ENCODE measurements at regions not wholly inside any gene's neighbourhood (a gene's known extent, or its start where the extent isn't known, plus 50 kb on each side); places are given as distances from the start of the nearest gene placed in this dataset.

DNA sequence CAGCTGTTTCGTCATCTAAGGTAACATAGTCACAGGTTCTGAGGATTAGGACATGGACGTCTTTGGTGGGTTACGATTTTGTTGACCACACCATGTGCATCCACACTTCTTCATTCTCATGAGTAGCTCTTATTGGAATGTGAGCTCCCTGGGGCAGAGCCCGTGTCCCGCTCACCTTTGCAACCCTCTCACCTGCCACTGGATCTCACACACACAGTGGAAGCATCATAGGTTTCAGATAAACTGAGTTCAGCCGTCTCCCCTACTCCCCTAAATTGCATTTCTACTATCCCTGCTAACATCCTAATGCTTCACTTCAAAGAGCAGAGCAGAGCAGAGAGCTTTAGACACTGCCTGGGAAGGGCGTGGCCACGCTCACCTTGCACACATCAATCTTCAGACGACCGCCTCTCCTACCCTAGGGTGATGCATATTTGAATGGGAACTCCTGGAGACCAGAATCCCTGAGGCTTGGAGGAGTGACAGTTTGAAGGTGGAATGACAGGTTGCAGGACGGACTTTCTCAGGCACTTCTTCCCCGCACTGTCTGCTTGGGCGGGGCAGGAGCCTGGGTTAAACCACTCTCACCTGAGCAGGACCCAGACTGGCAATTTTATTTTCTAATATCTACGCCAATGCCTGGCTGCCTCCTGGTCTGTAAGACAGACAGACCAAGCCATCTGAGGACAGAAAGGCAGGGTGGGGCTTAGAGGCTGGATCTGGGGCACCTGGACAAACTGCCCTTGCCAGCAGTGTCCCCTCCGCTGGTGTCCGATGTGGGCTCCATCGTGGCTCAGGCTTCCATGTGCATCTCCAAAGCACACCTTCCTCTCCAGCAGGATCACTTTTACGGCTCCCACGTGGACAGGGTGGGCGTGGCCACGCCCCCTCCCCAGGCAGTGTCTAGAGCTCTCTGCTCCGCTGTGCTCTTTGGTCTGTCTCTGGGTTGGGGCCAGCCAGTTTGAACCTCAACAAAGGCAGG, 229.5 kb upstream of the COPS8 start:
- no peak for DNase-seq

DNA sequence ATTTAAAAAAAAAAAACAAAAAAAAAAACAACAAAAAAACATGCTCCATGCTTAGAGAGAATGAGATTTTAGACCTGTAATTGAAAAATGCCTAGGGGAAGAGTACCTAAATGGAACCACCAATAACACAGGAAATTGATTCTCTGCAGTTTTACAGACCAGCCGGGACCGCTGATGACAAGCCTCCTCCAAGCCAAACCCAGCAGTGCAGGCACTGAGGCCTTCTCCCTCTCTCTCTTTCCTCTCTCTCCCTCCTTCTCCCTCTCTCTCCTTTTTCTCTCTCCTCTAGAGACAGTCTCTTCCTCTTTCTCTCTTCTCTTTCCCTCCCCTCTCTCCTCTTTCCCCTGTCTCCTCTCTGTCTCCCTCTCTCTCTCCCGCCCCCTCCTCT, 228.8 kb upstream of the COPS8 start:
- DNase-seq: no peak

DNA sequence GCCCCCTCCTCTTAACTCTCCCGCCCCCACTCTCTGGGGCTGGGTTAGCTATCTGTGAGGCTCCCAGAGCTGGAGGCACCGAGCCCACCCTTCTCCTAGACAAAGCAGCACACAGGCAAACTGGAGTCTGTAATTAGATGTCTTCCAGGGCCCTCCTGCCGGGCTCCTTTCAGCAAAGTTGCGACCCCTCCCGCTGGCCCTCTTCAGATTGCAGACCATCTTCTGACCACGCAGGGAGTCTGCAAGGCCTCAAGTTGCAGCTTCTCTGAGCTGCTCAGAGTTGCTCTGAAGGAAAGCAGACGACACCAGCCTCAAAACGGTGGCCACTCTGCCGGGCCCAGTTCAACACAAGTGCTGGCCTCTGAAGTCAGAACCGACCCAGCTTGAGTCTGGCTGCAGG, 228.4 kb upstream of the COPS8 start:
- no peak for DNase-seq

DNA sequence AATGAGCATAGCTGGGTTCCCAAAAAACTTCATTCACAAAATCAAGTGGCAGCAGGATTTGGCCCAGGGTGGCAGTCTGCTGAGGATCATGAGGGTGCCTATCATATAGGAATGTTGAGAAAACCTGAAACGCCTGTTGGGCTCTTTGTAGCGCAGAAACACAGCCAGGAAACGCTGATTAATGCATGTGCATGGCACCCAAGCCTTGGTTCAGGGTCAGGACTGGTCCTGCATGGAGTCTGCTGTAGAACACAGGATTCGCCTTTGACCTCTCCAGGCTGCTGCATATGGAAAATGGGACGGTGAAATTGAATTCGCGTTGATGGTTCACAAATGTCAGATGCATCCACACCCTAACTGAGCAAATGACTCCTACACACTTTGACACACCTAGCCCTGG, 227.9 kb upstream of the COPS8 start:
- DNase-seq: no peak

DNA sequence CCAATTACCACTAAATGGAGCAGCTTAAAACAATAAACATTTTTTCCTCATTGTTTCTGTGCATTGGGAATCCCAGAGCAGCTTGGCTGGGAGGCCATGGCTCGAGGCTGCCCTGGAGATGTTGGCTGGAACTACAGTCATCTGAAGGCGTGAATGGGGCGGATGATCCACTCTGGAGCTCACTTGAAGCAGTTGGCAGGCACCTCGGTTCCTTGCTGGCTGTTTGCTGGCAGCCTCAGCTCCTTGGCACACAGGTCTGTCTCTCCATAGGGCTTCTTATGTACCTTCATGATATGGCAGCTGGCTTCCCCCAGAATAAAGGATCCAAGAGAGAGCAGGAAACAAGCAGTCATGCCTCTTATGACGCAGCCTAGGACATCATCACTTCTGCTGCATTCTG, 227.0 kb upstream of the COPS8 start:
- no peak for DNase-seq

DNA sequence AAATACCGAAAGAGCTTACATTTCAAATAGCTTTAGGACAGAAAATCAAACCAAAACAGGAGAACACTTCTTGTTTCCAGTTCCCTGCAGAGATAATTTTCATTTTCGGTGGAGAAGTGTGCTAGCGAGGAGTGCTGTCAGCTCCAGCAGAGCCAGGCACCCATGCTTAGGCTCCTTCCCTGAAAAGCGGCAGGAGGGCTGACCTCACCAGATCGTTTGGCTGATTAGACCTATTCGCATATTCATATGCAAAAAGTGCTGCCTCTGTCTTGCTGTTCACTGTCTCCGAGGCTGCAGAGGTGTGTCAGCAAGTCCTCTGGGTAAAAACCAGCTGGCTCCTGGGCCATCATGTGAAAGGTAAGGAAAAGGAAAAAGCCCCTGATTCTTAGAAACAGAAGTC, 225.8 kb upstream of the COPS8 start:
- no peak for DNase-seq

DNA sequence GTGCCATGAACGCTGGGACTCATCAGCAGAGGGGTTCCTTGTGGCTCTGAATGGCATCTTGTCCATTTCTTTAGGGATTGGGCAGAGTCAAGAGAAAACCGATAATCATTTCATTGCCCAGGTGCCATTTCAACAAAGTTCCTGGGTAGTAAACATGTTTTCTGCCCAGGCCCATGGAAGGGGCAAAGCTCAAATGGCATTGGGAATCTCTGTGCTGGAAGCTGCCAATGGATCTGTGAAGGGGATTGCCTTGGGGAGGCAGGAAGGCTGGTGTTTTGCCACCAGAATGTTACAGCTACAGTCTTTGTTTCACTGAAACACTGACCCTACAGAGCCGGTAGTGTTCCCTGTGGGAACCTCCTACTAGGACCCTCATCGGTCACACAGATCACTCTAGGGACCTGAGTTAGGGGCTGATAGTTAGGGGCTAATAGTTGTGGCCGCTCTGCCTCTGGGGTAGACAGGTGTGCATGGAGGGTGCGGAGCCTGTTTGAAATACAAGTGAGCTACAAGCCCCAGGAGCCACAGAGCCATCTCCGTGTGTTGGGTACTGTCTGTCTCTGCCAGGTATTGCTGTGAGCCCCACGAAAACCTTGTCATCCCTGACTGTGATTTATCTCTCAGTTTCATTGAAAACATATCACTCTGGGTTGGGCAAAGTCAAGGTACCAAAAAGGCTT, 224.4 kb upstream of the COPS8 start:
- DNase-seq: no peak

DNA sequence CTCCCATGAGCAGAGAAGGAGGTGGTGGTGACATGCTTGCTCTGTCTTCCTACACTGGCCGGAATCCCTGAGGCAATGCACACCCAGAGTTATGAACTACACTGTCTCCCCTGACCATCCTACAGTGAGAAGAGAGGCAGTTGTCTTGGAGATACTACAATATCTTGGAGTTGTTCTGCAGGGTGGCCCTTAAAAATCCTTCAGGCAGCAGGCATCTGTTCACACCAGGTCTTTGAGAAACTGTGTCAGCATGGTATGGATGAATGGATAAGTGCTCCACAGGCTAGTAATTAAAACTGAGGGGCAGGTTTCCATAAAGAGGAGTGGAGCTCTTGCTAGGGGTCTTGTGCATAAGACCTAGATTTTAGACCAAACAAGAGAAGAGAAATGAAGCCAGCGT, 223.7 kb upstream of the COPS8 start:
- no peak for DNase-seq

DNA sequence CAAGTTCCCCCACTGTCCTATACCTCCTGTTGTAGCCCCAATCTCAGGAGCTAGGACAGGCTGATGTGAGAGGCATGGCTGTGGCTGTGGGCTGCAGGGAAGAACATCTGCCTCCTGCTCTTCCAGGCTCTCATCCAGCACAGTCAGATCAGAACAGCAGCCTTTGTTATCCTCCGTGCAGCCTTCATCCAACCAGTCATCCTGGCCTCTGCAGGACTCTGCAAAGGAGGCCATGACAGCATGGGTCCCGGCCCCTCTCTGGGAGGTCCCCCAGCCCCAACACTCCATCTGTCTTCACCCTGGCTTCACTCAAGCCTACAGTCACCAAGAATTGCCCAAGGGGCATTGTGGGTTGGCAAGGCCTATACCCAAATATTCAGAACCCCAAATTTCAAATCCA, 223.2 kb upstream of the COPS8 start:
- no peak for DNase-seq

DNA sequence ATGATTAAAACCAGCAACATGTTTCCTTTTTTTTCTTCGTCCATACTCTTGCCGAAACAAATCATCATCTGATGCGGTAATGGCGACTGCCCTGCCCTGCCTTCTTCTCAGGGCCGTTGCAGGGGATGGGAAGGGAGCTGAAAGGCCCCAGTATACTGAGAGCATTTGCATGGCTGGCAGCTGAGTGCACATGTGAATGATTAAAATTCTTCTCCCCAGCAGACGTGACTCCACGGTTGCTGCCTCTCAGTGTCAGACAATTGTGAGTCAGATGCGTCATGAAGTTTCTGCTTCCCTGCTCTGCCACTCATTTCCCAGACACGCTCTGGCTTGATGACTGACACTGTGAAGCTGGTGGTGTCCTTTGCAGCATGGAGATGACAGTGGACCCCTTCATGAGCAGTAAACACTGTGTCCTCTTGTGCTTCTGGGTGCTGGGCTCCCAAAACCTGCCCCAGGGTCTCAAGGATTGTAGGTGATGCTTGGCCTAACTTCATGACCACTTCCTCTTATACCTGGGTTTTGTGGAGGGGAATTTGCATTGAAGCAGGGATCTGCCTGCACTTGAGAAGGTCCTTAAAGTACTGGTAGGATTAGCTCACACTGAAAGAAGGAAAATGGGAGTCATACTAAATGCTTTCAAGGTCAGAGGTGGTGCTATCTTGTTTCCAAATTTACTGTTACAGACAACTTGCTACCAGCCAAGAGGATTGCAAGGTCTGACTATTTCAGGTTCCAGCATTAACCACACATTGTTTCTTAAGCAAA, 222.5 kb upstream of the COPS8 start:
- peak; percentile 92 for DNase-seq

DNA sequence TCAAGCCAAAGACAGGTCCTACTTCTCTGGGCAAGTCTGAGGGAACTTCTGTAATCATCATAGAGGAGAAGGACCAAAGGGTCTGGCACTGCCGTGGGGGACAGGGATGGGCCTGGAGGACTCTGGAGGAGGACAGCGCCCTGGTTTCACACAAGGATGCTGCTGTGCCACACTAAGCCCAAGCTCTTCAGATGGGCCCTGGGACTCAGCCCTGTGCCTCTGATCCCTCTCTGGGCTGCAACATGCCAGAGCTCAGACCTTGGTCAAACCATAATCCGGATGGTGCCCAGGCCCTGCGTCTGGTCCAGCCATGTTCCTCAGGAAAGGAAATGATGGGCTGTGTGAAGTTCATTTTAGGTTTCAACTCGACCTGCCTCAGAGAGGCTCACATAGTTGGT, 222.0 kb upstream of the COPS8 start:
- DNase-seq: no peak

DNA sequence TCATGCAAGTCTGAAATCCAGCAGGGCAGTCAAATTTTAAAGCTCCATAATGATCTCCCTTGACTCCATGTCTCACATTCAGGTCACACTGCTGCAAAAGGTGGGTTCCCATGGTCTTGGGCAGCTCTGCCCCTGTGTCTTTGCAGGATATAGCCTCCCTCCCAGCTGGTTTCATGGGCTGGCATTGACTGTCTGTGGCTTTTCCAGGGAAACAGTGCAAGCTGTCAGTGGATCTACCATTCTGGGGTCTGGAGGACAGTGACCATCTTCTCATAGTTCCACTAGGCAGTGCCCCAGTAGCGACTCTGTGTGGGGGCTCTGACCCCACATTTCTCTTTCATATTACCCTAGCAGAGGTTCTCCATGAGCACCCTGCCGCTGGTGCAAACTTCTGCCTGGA, 220.6 kb upstream of the COPS8 start:
- DNase-seq: no peak

DNA sequence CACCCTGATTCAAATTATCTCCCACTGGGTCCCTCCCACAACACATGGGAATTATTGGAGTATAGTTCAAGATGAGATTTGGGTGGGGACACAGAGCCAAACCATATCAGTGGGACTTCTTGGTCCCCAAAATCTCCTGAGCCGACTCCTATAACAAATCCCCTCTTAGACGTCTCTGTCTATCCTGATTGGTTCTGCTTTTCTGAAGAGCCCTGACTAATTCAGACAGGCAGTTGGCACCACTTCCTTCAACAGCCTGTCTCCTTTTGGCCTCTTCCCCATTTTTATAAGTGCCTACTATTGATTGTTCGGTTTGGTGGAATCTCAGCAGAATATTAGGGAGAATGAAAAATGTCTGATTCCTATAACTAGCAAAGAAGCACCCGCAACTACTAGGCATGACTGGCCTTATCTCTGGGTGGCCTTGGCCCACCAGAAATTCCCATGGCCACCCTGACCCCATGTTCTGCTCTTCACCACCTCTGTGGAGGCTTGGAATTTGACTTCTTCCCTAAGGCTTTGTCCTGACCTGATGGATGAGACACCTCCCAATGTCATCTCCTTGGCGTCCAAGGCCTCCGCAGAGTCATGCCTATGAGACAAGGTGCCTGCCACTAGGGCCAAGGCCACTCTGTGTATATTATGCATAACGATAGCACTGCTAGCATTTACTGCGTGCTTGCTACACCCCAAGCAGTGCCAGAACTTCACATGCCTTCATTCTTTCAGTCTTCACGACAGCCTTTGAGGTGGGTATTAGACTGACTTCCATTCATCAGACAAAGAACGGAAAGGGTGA, 218.9 kb upstream of the COPS8 start:
- DNase-seq: no peak

DNA sequence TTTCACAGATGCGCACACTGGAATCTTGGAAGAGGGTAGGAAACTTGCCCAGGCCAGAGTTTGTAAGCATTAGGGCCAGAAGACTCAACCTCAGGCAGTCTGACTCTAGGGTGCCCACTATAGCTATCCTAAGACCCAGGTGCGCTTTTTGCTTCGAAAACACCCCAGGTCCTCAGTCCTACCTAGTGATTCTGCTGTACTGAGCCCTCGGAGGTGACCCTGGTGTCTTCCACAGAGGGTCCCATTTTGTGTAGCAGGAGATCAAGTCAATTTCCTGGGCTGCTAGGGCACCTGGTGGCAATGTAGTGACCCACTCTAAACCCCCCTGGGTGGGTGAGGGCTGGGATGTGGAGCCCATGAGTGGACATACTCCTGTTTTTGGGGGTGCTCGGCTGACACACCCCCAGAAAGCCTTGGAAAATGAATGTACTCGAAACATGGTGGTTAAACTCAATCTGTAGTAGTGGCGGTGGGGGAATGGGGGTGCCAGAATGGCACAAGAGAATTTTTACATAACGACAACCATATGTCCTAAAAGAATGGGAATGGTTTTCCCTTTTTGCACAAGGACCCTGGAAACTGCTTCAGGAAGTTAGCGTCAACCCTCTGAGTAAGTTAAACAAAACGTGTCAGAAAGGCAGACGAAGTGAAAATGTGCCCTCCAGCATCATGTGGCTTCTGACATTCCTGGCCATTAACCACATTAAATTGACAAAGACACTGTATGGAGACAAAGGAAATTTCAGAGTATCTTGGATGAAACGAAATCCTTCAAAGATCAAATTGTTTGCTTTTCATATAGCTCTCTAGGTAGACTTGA, 218.0 kb upstream of the COPS8 start:
- DNase-seq: peak; percentile 56

DNA sequence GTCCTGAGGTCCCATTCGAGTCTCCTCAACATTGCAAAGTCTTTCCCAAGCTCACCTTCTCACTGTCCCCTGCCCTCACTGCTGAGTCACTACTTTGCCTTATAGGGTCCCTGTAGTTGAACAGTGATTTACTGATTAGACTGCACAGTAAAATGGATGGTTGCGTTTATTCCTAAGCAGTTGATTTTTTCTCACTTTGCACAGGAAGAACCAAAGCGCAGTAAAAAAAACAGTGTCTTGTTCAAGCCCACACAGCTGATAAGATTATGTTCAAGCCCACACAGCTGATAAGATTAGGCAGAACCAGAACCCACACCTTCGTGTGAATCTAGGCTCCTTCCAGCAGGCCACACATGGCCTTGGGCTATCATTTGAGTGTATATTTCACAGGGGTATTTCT, 215.3 kb upstream of the COPS8 start:
- no peak for DNase-seq

DNA sequence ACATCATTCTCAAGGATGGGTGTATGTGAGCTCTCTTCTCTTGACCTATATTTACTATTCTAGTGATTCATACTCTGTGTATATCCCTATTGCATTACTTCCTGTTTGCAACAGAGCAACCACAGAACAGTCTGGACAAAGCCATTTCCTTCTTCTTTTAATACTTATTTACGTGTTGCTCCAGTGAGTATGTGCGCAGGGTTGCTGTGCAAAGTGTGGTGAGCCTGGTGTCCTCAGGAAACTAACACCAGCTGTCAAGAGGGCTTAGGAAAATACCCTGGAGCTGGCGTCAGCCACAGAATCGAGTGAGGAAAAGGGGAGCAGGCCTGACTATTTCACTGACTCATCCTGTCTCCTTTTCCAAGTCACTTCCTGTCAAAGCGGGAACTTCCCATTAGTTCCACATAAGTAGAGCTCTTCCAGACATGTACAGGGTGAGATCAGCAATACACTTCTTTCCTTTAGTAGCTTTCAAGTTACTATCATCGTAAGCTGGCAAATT, 214.1 kb upstream of the COPS8 start:
- DNase-seq: peak; percentile 76

DNA sequence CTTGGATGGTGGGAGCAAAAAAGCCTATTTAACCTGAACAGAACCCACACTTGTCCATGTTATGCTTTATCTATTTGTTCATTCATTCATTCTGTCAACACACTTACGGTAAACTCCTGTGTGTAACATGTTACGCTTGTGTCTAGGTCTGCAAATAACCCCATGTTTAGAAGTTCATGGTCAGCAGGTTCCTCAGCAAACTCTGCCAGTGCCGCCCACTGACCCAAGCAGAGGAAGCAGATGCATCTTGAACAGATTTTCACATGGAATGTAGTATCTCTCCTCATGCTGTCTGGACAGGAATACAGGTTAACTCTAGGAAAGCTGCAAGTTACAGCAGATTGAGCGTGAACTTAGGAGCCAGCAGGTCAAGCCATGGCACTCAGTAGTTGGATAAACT, 213.7 kb upstream of the COPS8 start:
- no peak for DNase-seq

DNA sequence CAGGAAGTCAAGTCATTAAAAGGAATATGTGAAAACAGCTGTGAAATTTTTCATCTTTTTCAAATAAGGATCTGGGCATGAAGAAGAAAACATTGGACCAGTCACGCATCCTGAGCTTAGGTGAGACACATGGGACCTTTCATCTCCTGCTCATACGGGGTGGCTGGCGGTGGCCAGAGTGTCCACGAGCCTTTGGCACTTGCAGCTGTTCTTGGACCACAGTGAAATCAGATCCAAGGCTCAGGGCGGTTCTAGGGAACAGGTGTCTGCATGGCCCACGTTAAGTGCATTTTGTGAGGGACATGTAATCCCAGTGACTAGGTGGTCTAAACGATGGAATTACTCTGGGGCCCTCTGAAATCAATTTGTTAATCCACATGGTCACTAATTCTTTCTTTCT, 212.7 kb upstream of the COPS8 start:
- DNase-seq: no peak

DNA sequence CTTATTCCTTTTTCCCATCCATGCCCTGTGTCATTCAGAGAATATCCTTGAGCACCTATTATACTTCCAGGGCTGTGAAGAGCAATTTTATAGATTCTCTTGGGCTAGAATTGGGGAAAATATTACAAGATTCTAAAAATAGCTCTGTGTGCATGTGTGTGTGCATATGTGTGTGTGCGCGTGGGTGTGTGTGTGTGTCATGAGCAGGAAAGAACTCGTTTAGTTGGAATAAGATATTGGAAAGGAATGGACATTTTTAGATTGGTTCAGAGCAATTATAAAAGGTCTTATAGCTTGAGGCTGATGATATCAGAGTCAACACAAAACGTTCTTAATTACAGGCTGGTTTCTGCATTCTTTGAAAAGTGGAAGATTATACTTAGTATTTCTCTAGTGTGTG, 212.1 kb upstream of the COPS8 start:
- no peak for DNase-seq

DNA sequence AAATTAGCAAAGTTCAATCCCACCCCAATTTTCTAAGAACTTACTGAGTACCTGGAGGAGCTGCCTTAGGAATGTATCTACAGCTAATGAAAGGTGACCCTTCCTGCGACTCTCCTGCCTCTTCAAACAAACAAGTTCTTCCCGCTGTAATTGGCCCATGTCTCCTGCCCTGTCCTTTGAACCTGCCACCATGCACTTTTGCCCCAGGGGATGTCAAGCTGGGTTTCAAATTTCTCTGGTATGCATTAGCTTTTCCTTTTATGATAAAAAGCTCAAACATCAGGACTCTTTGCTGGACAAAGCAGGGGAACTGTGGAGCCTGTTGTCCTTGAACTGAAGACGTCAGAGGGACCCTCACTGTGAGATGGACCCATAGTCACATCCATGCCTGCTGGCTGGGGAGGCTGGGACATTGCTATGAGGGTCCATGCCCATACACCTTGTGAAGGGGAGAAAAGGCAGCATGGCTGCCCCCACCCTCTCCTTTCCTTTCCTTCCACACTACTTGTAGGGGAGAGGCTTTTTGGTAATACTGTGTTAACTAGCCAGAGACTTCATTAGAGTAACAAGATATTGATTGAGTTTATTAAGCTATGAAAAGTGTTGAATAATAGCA, 210.7 kb upstream of the COPS8 start:
- DNase-seq: no peak
